WTC11 (cell line): ENCODE measurements at regions not wholly inside any gene's neighbourhood (a gene's known extent, or its start where the extent isn't known, plus 50 kb on each side); places are given as distances from the start of the nearest gene placed in this dataset.

ENCODE experiments used
- ATAC-seq: fragments of 200-7000 bp; cut with Tn5 transposase; 2 replicates; pipeline ENCODE4 v1.10.0; 2021; ENCODE audit warnings: mild to moderate bottlenecking, moderate library complexity
- CTCF ChIA-PET: fragments of 300-600 bp; sonication (Branson Sonifier 250); formaldehyde crosslinking; loops from one replicate; lab custom pipeline; 2021; ENCODE audit warnings: antibody characterized with exemption; lab: Charles Lee
- POLR2A ChIA-PET: fragments of 350-600 bp; sonication (Branson Sonifier 250); formaldehyde crosslinking; loops from one replicate; lab custom pipeline; 2021; ENCODE audit warnings: antibody characterized with exemption; lab: Charles Lee
- DNase-seq: peaks from one replicate; pipeline ENCODE4 v3.0.0; 2021; ENCODE audit warnings: low spot score
- H3K27ac Mint-ChIP-seq: 2 replicates; pipeline ENCODE4 v1.8.0; 2021; ENCODE audit warnings: mixed read lengths
- H3K27me3 Mint-ChIP-seq: 2 replicates; pipeline ENCODE4 v1.8.0; 2021; ENCODE audit warnings: low read depth, mild to moderate bottlenecking, moderate library complexity, mixed read lengths
- H3K36me3 Mint-ChIP-seq: 2 replicates; pipeline ENCODE4 v1.8.0; 2021; ENCODE audit warnings: mixed read lengths
- H3K4me1 Mint-ChIP-seq: 2 replicates; pipeline ENCODE4 v1.8.0; 2022; ENCODE audit warnings: mixed read lengths
- H3K4me3 Mint-ChIP-seq: 2 replicates; pipeline ENCODE4 v1.8.0; 2021; ENCODE audit warnings: mild to moderate bottlenecking, moderate library complexity, mixed read lengths
- H3K9me3 Mint-ChIP-seq: 2 replicates; pipeline ENCODE4 v1.8.0; 2021; ENCODE audit warnings: mixed read lengths
- ARID4B ChIP-seq: sonication (generic); formaldehyde crosslinking; IDR thresholded peaks from 2 replicates; pipeline ENCODE4 v1.8.0; 2023; ENCODE audit warnings: missing genetic modification reagents, mild to moderate bottlenecking, borderline replicate concordance
- ATF6 ChIP-seq: sonication (generic); formaldehyde crosslinking; IDR thresholded peaks from 2 replicates; pipeline ENCODE4 v1.8.1; 2023; ENCODE audit warnings: mild to moderate bottlenecking, missing genetic modification reagents
- CBFB ChIP-seq: sonication (generic); formaldehyde crosslinking; IDR thresholded peaks from 2 replicates; pipeline ENCODE4 v1.8.1; 2022; ENCODE audit warnings: mild to moderate bottlenecking, low read depth, missing genetic modification reagents
- CDX4 ChIP-seq: fragments of 250-450 bp; sonication (Bioruptor Pico); IDR thresholded peaks from 2 replicates; pipeline ENCODE4 v1.9.0; 2021; ENCODE audit warnings: moderate library complexity, mild to moderate bottlenecking, inconsistent platforms, borderline replicate concordance
- E2F1 ChIP-seq: sonication (generic); formaldehyde crosslinking; IDR thresholded peaks from 2 replicates; pipeline ENCODE4 v1.8.0; 2022; ENCODE audit warnings: mild to moderate bottlenecking, missing genetic modification reagents
- ELF4 ChIP-seq: sonication (generic); formaldehyde crosslinking; IDR thresholded peaks from 2 replicates; pipeline ENCODE4 v1.8.1; 2022; ENCODE audit warnings: low read depth, mild to moderate bottlenecking, moderate library complexity, missing genetic modification reagents
- FOXP1 ChIP-seq: sonication (generic); formaldehyde crosslinking; IDR thresholded peaks from 2 replicates; pipeline ENCODE4 v1.8.0; 2022; ENCODE audit warnings: missing genetic modification reagents, mild to moderate bottlenecking, moderate library complexity, borderline replicate concordance
- GRHL2 ChIP-seq: fragments of 250-450 bp; sonication (Bioruptor Pico); IDR thresholded peaks from 2 replicates; pipeline ENCODE4 v1.8.0; 2022; ENCODE audit warnings: mild to moderate bottlenecking, moderate library complexity; ENCODE audit not compliant: insufficient replicate concordance, severe bottlenecking
- HMGA2 ChIP-seq: fragments of 250-450 bp; sonication (Bioruptor Pico); IDR thresholded peaks from 2 replicates; pipeline ENCODE4 v1.4.0; 2021; ENCODE audit warnings: mild to moderate bottlenecking, moderate library complexity
- JAZF1 ChIP-seq: fragments of 250-450 bp; sonication (Bioruptor Pico); IDR thresholded peaks from 2 replicates; pipeline ENCODE4 v1.9.0; 2021; ENCODE audit warnings: moderate library complexity, mild to moderate bottlenecking, inconsistent platforms
- MAX ChIP-seq: sonication (generic); formaldehyde crosslinking; IDR thresholded peaks from 2 replicates; pipeline ENCODE4 v1.8.0; 2022; ENCODE audit warnings: mild to moderate bottlenecking, missing genetic modification reagents
- MXD4 ChIP-seq: fragments of 250-450 bp; sonication (Bioruptor Pico); IDR thresholded peaks from 2 replicates; pipeline ENCODE4 v1.8.0; 2021; ENCODE audit warnings: mild to moderate bottlenecking, moderate library complexity, borderline replicate concordance
- PRRX2 ChIP-seq: fragments of 250-450 bp; sonication (Bioruptor Pico); IDR thresholded peaks from 2 replicates; pipeline ENCODE4 v1.8.0; 2021; ENCODE audit warnings: mild to moderate bottlenecking
- SMAD4 ChIP-seq: sonication (generic); formaldehyde crosslinking; IDR thresholded peaks from 2 replicates; pipeline ENCODE4 v1.8.0; 2022; ENCODE audit warnings: mild to moderate bottlenecking, missing genetic modification reagents
- SOX15 ChIP-seq: fragments of 250-450 bp; sonication (Bioruptor Pico); IDR thresholded peaks from 2 replicates; pipeline ENCODE4 v1.9.0; 2021; ENCODE audit warnings: mild to moderate bottlenecking
- ZBTB43 ChIP-seq: sonication (generic); formaldehyde crosslinking; IDR thresholded peaks from 2 replicates; pipeline ENCODE4 v1.8.1; 2023; ENCODE audit warnings: mild to moderate bottlenecking, missing genetic modification reagents
- ZMAT4 ChIP-seq: fragments of 250-450 bp; sonication (Bioruptor Pico); IDR thresholded peaks from 2 replicates; pipeline ENCODE4 v1.9.0; 2021; ENCODE audit warnings: mild to moderate bottlenecking
- ZNF232 ChIP-seq: sonication (generic); formaldehyde crosslinking; IDR thresholded peaks from 2 replicates; pipeline ENCODE4 v1.8.0; 2022; ENCODE audit warnings: mild to moderate bottlenecking, missing genetic modification reagents
- ZNF423 ChIP-seq: fragments of 250-450 bp; sonication (Bioruptor Pico); IDR thresholded peaks from 2 replicates; pipeline ENCODE4 v2.1.2; 2022; ENCODE audit warnings: mild to moderate bottlenecking, moderate library complexity
- ZNF532 ChIP-seq: fragments of 250-450 bp; sonication (Bioruptor Pico); IDR thresholded peaks from 2 replicates; pipeline ENCODE4 v1.9.0; 2021; ENCODE audit warnings: mild to moderate bottlenecking, borderline replicate concordance

- no peak overlapping the region for H3K27ac Mint-ChIP-seq
- no peak for DNase-seq
- H3K36me3 Mint-ChIP-seq: peaks cover 2% of the 10 kb centered on the region
- ChIA-PET CTCF (no interaction called here), POLR2A (no interaction called here)
- no peak for ATAC-seq
- H3K4me1 Mint-ChIP-seq: peaks cover 6% of the 10 kb centered on the region
- peaks cover 8% of the 10 kb centered on the region for H3K9me3 Mint-ChIP-seq
- H3K27me3 Mint-ChIP-seq: no peaks in the 10 kb centered on the region; the same call in 1 of the 2 replicates
- no peak overlapping the region for H3K4me3 Mint-ChIP-seq
- no peak for TF ChIP-seq E2F1 (CRISPR knock-in tag)
- TF ChIP-seq ELF4 (CRISPR knock-in tag): no peak
- no peak for TF ChIP-seq ZNF423 (CRISPR knock-in tag)
- TF ChIP-seq ZMAT4 (CRISPR knock-in tag): no peak
- TF ChIP-seq ZNF532 (CRISPR knock-in tag): no peak
- TF ChIP-seq CBFB (CRISPR knock-in tag): no peak
- no peak for TF ChIP-seq JAZF1 (CRISPR knock-in tag)
- no peak for TF ChIP-seq ARID4B (CRISPR knock-in tag)
- no peak for TF ChIP-seq PRRX2 (CRISPR knock-in tag)
- no peak for TF ChIP-seq MAX (CRISPR knock-in tag)
Measured at GRCh38 chr3:59600631-59601030, 550.8 kb upstream of the CFAP20DC start.

- H3K9me3 Mint-ChIP-seq: peaks cover 27% of the 10 kb centered on the region
- H3K4me1 Mint-ChIP-seq: peaks cover 10% of the 10 kb centered on the region
- DNase-seq (no peak), ATAC-seq (no peak)
- H3K27ac Mint-ChIP-seq: no peak overlapping the region
- H3K27me3 Mint-ChIP-seq: no peaks in the 10 kb centered on the region; the same call in 1 of the 2 replicates
- peaks cover 17% of the 10 kb centered on the region for H3K36me3 Mint-ChIP-seq
- POLR2A ChIA-PET: no interaction called here
- CTCF ChIA-PET: interaction anchor here (1.4 kb wide), 1 partner anchor 10 kb away, joined by 6 read pairs; no protein-coding TSS in a partner anchor
- no peak overlapping the region for H3K4me3 Mint-ChIP-seq
- no peak for TF ChIP-seq ZNF232 (CRISPR knock-in tag)
- no peak for TF ChIP-seq GRHL2
- no peak for TF ChIP-seq ZBTB43 (CRISPR knock-in tag)
- TF ChIP-seq ATF6: no peak
- TF ChIP-seq JAZF1 (CRISPR knock-in tag): no peak
- TF ChIP-seq HMGA2 (CRISPR knock-in tag): no peak
- TF ChIP-seq SOX15 (CRISPR knock-in tag): no peak
- no peak for TF ChIP-seq MXD4 (CRISPR knock-in tag)
- no peak for TF ChIP-seq FOXP1 (CRISPR knock-in tag)
- no peak for TF ChIP-seq CDX4 (CRISPR knock-in tag)
- no peak for TF ChIP-seq SMAD4
Measured at GRCh38 chr3:59596741-59597140, 546.9 kb upstream of the CFAP20DC start.
